HG03354 (cell line): ENCODE measurements at regions not wholly inside any gene's neighbourhood (a gene's known extent, or its start where the extent isn't known, plus 50 kb on each side); places are given as distances from the start of the nearest gene placed in this dataset.

Experiments used
- ATAC-seq: cut with Tn5 transposase; IDR thresholded peaks from one replicate; pipeline ENCODE4 v1.9.1; 2021; ENCODE audit warnings: mild to moderate bottlenecking; ENCODE audit not compliant: unreplicated experiment, poor library complexity, severe bottlenecking

DNA sequence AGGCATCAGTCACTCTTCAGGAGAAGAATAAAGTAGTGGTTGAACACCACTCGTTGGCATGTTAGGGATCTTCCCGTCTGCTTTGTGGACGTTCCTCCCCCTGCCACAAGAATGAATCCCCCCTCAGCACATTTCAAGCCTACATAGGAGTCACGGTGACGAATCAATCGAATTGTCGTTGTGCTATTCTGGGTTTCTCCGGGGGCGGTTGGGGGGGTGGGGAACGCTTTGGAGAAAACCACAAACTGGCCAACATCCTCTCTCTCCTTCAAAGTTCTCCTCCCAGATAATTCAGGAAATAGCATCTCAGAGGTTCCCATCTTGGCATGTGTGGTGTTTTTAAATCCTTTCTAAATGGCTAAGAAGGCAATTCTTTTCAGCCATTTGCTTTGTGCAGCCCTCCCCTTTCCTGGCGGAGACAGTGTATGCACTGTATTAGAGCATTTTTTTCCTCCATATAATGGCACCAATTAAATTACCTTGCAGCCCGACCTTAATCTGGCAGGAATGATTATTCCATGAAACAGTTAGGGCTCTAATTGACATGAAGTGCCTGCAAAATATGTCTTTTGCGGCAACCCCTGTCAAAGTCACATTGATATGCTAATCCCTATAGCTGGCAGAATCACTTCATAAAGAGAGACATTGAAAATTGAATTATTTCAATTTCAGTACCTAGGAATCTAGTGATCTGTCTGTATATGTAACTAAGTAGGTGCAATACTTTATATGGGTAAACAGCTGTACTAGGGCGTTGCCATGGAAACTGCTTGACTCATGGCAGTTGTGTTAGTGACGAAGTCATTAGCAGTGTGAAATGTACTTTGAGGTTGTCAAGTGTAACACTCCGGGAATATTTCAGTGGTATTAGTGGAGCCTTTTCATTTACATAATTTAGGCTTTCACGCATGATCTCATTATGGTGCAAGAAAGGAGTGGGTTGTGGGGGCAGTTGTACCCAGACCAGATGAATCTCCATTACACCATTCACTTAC lies 323.4 kb upstream of the SLC14A2 start:
- ATAC-seq, result no peak

- ATAC-seq, result no peak
These were observed 319.9 kb upstream of the SLC14A2 start for GRCh38 chr18:45295388-45295787.

DNA sequence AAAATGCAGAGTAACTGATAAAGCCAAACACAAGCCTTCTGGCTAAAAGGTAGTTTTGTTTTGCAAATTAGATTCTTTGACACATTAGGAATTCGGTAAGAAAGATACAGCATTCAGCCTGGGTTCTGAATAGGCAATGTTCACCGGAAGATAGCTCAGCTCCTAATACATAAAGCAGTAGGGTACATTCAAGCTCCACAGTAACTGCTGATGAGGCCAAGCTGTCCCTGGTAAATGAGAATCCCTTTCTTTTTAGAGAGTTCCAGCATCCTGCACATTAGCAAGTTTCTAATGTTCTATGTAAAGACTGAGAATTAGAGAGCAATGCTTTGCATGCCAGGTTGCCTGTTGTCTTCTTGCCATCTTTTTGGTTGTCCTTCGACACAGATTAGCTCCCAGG lies 316.3 kb upstream of the SLC14A2 start:
- no peak for ATAC-seq

- ATAC-seq, result no peak
These were observed 312.2 kb upstream of the SLC14A2 start for GRCh38 chr18:45303026-45303425.

DNA sequence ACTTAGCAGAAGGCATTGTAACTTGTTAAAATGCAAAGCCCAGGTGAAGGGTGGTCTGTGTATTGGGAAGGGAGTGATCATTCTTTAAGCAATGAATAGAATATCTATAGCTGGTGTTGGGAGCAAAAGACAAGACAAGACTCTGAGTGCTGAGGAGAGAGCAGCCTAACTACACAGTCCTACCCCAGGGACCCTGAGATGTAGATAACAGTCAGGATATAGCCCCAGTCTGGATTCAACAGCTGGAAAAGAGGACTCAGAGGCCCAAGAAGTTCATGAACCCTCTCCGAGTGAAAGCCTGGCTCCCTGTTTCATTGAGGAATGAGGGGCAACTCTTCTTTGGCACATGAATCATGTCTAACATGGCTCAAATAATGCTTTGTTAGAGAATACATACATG lies 310.7 kb upstream of the SLC14A2 start:
- no peak for ATAC-seq

DNA sequence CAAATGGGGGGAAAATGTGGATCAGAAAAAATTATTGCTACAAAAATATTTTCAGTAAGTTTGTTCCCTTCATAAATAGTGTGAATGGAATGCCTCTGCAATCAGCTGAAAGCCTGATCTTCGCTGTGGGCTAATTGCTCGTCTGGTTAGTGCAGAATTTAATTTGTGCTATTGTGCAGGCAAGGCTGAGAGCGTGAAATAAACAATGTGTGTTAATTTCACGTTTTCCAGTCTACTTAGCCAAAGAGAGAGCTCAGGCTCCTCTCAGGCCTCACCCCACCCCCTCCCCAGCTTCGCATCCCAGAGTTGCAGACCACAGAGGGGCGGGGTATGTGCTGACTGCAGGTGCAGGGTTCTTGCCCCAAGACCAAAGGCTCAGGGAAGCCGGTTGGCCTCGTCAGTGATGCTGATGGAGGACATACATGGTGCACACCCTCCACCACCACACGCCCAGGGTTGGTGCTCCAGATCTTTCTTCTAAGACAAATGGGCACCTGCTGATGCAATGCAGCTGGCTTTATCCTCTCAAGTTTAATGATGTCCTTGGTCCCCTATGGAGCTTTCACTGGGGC lies 302.6 kb upstream of the SLC14A2 start:
- ATAC-seq, result no peak

- no peak for ATAC-seq
These were observed 299.1 kb upstream of the SLC14A2 start for GRCh38 chr18:45316127-45316526.

- no peak for ATAC-seq
These were observed 297.2 kb upstream of the SLC14A2 start for GRCh38 chr18:45317948-45318640.

GRCh38 chr18:45320724-45321123 lies 294.6 kb upstream of the SLC14A2 start:
- ATAC-seq, result no peak

GRCh38 chr18:45321520-45321919 lies 293.8 kb upstream of the SLC14A2 start:
- no peak for ATAC-seq

- no peak for ATAC-seq
These were observed 292.9 kb upstream of the SLC14A2 start for GRCh38 chr18:45322343-45322742.

DNA sequence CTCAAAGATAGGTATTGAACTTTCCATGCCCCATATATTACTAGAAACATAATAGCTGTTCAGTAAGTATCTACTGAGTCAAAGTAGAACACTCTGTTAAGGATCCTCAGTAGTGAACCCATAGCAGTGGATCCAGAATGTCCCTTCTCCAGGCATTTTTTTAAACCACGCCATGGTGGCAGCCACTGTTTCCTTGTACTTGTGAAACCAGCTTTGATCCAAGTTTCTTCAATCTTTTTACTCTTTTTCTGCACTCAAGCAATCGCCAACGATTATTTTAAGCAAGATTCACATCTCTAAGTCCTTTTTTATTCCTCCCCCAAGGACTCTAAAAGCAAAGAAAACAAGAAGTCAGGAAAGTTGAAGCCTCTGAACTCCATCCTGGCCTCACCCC lies 291.2 kb upstream of the SLC14A2 start:
- no peak for ATAC-seq

DNA sequence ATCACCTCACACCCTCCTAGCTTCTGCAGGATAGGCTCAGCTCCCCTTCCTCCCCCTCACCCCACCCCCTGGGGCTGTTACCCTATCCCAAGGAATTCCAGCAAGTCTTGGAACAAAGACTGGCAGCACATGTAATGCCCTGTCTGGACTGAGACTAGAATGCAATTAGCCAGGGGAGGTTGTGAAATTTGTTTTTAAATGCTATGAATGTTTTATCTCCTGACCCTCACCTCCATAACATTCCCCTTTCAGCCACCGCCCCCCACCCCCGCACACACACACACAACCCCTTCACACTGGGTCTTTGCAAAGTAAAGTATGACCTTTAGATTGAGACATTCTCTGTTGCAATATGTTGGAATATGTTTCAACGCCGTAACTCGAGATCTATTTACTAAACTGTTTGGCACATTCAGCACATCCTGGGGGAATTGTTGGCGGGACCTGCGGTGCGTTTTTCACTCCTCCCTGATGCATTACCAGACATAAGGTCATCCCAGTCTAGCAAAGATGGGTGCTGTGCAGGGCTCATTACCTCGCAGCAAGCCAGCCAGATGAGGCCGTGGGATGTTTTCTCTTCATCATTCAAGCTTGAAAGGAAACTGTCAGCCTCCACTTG lies 290.7 kb upstream of the SLC14A2 start:
- ATAC-seq, result no peak

DNA sequence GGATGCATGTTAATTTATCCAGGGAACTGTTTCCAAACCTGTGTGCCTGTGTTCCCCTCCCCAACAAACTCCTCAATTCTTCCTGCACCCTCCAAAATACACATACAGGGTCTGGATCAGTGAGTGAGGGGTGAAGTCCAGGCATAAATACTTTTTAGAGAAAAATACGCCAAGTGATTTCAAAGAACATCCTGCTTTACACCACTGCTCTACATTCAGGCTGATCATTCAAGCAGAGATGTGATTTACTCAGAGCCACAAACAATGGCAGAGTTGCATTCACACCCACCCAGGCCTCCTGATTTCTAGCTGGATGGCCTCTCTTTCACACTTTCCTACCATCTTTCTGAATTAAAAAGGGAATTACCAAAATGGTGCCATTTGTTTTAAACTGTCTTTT lies 289.5 kb upstream of the SLC14A2 start:
- ATAC-seq, result no peak

GRCh38 chr18:45326505-45326904 lies 288.8 kb upstream of the SLC14A2 start:
- ATAC-seq, result no peak

GRCh38 chr18:45328296-45328695 lies 287.0 kb upstream of the SLC14A2 start:
- ATAC-seq, result no peak

DNA sequence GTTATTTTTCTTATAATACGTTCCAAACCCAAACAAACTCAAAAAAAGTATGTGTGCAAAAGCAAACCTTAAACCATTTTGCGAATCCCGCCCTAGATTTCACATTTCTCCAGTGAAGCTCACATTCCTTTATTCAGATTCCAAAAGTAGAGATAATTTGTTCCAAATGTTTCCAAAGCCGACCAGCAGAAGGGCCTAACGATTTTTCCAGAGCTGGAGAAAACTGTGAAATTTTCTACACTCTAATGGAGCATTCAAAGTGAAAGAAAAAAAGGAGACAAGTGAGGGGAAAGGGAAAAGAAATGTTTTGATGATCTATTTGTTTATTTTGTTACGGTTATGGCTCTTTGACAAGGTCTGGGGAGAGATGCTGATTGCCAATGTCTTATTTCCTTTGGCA lies 286.5 kb upstream of the SLC14A2 start:
- no peak for ATAC-seq

DNA sequence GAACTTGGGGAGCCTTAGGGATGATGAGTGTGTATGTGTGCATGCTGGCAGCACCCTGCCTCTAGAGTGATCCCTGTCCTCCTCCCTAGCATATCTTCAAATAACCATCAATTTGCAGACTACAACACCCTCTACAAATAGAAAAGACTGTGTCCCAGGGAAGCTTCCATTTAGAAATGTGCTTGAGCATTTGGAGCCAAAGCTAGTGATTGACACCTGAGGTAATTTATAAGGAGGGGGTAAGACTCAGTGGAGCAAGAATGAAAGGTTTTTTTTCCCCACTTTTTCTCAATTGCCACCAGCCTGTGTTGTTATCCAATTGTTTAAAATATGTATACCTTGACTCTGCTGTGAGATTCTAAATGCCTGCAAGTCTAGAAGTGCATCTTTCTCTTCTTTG lies 286.0 kb upstream of the SLC14A2 start:
- no peak for ATAC-seq

- no peak for ATAC-seq
These were observed 285.1 kb upstream of the SLC14A2 start for GRCh38 chr18:45330170-45330594.

- no peak for ATAC-seq
These were observed 282.4 kb upstream of the SLC14A2 start for GRCh38 chr18:45332871-45333270.
